ENCODE measurements at regions not wholly inside any gene's neighbourhood (a gene's known extent, or its start where the extent isn't known, plus 50 kb on each side); places are given as distances from the start of the nearest gene placed in this dataset.

DNA sequence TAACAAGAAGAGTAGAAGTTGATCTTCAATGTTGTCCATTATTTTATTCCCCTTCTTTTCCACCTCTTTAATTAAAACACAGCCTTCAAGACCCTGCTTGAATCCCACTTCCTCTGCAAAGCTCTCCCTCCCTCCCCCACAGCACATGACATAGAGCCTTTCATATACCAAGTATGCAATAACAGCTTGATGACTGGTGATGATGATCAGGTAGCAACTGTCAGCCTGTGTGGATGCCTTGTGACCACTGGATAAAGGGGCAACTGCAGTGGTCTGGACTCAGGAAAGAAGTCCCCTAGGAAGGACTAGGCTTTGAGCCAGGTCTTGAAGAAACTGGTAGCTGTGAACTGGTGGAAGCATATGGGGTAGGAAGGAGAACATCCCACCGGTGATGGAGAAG is 53.8 kb upstream of the PRDX6 start:
- peak; percentile 45 to 66 (median 59) for DNase-seq

DNA sequence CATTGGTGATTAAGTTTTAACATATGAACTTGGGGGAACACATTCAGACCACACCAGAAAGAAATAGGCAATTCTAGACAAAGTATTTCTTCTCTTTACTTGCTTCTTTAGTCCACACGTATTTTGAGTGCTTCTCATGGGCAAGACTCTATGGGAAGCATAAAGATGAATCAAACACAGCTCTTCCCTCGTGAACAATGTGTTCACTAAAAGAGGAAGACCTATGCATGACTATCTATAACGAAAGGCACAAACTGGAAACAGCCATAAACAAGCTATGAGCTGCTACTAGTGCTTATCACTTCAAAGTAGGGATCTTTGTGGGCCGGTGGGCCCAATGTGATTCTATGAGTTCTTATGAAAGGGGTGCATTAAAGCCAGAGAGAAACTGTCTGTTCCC is 53.0 kb upstream of the PRDX6 start:
- DNase-seq: peak; percentile 49 to 81 (median 66)

DNA sequence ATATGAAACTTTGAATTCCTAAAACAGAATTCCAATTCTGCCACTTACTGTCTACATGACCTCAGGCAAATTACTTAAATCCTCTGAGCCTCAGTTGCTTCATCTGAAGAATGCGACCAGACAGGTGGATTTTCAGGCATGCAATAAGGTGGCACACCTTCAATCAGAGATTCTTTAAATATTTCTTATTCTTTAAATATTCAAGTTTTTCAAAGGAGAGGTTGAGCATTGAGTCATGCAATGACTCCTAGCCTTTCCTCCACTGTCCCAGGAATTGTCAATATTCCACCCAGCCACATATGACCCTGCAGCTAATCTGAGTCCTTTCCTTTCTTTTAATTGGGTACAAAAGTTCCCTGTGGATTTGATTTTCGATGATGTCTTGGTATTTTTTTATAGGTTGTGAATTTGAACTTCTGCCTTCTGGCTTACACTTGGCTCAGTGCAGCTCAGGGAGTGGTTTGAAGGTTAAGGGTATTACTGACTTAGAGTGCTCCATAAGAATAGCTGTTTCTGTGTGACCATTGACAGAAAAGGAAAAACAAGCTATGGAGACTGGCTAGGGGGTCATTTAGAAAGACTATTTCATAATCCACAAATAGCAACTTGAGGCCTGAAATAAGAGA is 52.2 kb upstream of the PRDX6 start:
- DNase-seq: no peak

DNA sequence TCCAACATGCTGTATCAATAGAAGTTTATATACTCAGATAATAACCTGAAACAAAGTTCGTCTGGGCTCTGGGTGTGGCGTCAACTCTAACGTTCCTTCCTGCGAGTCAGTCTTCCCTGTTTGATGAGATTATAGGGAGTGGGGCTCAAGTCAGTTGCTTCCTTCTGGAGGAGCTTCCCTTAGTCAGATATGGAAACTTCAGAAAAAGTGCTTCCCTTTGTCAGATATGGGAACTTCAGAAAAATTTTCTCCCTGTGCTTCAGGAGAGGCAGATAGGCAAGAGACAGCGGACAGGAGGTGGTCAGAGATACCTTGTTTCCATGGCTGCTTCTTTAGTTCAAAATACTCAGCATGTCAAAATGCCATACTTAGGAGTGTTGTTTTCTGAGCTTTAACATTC is 51.1 kb upstream of the PRDX6 start:
- DNase-seq: peak; percentile 15 to 60 (median 50)

DNA sequence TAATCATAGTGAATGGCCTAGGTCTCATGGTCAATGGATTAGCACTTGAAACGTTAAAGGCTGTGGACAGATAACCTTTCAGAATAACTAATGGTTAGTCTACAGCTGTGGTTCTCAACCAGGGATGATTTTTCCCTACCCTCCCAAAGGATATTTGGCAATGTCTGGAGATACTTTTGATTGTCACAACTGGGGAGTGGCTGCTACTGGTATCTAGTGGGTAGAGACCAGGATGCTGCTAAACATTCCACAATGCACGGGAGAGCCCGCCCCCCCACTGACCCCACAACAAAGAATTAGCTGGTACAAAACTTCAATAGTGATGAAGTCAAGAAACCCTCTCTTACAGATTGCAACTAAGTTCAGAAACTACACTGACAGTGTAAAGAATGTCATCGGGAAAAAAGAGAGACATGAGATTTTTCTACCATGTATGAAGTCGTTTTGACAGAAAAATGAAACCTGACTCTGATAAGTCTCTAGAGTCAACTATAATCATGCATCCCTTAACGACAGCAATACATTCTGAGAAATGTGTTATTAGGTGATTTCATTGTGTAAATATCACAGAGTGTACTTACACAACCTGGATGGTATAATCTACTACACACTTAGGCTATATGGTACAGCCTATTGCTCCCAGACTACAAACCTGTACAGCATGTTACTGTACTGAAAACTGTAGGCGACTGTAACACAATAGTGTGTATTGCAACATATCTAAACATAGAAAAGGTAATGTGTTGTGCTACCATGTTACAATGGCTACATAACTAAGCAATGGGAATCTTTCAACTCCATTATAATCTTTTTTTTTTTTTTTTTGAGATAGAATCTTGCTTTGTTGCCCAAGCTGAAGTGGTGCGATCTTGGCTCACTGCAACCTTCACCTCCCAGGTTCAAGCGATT is 49.7 kb upstream of the PRDX6 start:
- no peak for DNase-seq

Measured in suppressor macrophage (primary cell).